Activated CD4-positive, alpha-beta T cell treated with anti-CD3 and anti-CD28 coated beads for 48 hours (primary cell): ENCODE measurements at regions not wholly inside any gene's neighbourhood (a gene's known extent, or its start where the extent isn't known, plus 50 kb on each side); places are given as distances from the start of the nearest gene placed in this dataset.
"Not testable (repeated sequence)": the region's sequence is repeated elsewhere in the genome, so short reads cannot be mapped to it uniquely, and the experiment has no call there.

Experiments used
- DNase-seq: peaks from one replicate; pipeline ENCODE4 v3.0.0-alpha.2; 2020

- DNase-seq, result no peak
Observed at GRCh38 chr4:177957596-177958360, 515.5 kb upstream of the AGA start.

- no peak for DNase-seq
Observed at GRCh38 chr4:177960566-177960965, 518.3 kb upstream of the AGA start.

GRCh38 chr4:177961761-177962380 lies 519.6 kb upstream of the AGA start:
- no peak for DNase-seq

- DNase-seq, result no peak
Observed at GRCh38 chr4:177964061-177964460, 521.8 kb upstream of the AGA start.

GRCh38 chr4:177964693-177965168 lies 522.5 kb upstream of the AGA start:
- DNase-seq, result no peak

- no peak for DNase-seq
Observed at GRCh38 chr4:177967328-177967727, 525.1 kb upstream of the AGA start.

GRCh38 chr4:177968817-177969442 lies 526.7 kb upstream of the AGA start:
- DNase-seq, result no peak

- DNase-seq, result no peak
Observed at GRCh38 chr4:177974461-177974860, 532.2 kb upstream of the AGA start.

GRCh38 chr4:177975315-177975987 lies 533.2 kb upstream of the AGA start:
- no peak for DNase-seq

GRCh38 chr4:177986236-177986635 lies 544.0 kb upstream of the AGA start:
- no peak for DNase-seq

- no peak for DNase-seq
Observed at GRCh38 chr4:177987896-177988295, 545.7 kb upstream of the AGA start.

GRCh38 chr4:177989503-177990201 lies 547.4 kb upstream of the AGA start:
- DNase-seq, result no peak

- no peak for DNase-seq
Observed at GRCh38 chr4:178003098-178003657, 560.9 kb upstream of the AGA start.

GRCh38 chr4:178010596-178010995 lies 568.4 kb upstream of the AGA start:
- no peak for DNase-seq

GRCh38 chr4:178015046-178015445 lies 572.8 kb upstream of the AGA start:
- DNase-seq, result not testable (repeated sequence)

- DNase-seq, result no peak
Observed at GRCh38 chr4:178026999-178027398, 584.8 kb upstream of the AGA start.

GRCh38 chr4:178027796-178028195 lies 585.6 kb upstream of the AGA start:
- DNase-seq, result no peak

GRCh38 chr4:178028481-178028880 lies 586.2 kb upstream of the AGA start:
- no peak for DNase-seq

- DNase-seq, result no peak
Observed at GRCh38 chr4:178037459-178038214, 595.4 kb upstream of the AGA start.

- no peak for DNase-seq
Observed at GRCh38 chr4:178056996-178057395, 614.8 kb upstream of the AGA start.

- DNase-seq, result no peak
Observed at GRCh38 chr4:178063568-178063967, 621.3 kb upstream of the AGA start.
